ENCODE measurements at regions not wholly inside any gene's neighbourhood (a gene's known extent, or its start where the extent isn't known, plus 50 kb on each side); places are given as distances from the start of the nearest gene placed in this dataset.

DNA sequence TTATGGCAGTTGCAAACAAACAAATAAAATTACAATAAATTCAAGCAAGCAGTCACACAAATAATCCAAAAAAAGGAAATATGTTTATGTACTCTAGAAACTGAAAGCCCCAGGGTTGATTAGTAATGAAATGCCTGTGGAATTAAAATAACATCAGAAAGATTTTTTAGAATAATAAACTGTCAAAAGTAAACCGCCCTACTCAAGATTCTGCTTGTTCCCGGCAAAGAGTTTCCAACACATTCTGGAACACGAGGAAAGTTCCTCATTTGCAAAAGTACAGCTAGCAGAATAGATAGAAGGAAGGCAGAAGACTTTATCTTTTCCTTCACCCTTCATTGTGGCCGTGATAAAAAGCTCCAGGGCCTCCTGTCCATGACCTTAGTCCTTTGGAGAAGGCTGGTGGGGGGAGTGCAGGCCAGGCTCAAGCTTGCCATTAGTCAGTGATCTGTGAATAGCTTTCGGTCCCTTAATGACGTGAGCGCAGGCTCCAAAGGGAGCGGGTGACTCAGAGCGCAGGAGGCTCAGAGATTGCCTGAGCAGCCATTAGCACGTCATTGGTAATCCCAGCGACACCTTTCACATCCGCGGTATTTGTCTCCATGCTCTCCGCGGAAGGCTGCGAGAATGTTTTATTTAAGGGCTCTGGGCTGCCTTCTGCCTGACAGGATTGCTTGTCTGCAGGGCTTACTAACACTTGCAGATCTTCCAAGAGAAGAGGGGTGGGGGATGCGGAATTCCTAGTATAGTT lies 458.3 kb downstream of the METTL15 start:
- no peak for DNase-seq

DNA sequence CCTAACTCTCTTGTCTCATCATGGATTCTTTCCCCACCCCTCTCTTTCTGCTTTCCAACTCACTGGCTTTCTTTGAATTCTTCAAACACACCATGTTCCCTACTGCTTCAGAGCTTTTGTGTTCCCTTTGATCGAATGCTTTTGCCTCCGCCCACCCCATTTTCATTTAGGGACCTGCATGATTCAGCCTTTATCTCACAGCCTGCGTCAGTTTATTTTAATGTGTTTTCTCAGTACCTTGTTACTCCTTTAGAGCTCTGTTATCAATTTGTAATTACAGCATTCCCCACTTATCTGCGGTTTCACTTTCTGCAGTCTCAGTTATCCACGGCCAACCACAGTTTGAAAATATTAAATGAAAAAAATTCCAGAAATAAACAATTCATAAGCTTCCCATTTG lies 451.3 kb downstream of the METTL15 start:
- DNase-seq = no peak

GRCh38 chr11:28547321-28547741 lies 439.1 kb downstream of the METTL15 start:
- DNase-seq = no peak

DNA sequence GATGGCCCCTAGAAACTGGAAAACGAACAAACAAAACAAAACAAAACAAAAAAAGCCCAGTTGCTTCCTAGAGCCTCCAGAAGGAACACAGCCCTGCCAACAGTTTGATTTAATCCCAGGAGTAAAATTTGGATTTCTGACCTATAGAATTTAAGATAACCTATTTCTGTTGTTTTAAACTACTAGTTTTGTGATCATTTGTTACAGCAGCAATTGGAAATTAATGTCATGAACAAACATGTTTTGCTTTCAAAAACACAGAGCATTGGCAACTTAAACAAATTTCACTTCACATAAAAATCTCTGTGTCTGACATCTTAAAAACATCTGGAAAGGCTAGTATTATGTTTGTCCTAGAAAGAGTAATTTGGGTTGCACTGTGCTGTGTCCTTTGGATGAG lies 437.3 kb downstream of the METTL15 start:
- no peak for DNase-seq

- no peak for DNase-seq
Observed at GRCh38 chr11:28542561-28542960, 434.4 kb downstream of the METTL15 start.

GRCh38 chr11:28539239-28540030 lies 431.2 kb downstream of the METTL15 start:
- DNase-seq = no peak

GRCh38 chr11:28537822-28538221 lies 429.6 kb downstream of the METTL15 start:
- no peak for DNase-seq

DNA sequence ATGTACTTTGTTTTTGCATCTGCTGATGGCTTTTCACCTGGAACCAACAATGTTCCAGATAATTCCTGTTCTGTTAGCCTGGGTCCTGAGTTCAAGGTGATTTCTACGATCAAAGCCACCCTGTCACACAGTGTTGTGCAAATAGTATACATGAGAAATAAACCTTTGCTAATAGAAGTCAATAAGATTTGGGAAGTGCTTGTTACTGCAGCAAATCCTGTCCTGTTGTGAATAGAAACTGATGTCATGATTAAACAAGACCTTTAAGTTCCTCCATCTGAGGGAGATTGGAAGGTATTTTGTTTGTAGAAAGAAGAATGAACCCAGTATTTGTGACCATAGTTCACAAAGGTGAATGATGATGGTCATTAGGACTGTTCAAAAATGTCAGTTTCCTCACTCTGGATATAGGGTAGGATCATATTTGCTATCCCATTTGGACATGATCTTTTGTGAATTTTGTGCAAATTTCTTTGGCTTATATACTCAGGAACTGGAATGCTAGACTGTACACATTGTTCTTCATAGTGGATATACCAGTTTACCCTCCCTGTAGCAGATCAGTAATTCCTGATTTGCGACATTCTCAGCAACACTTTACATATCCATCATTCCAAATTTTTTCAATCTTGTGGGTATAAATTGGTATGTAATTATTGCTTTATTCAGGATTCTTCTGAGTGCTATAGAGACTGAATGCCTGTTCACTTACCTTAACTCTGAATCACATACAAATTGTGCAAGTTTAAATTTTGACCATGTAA lies 428.5 kb downstream of the METTL15 start:
- DNase-seq = no peak

- no peak for DNase-seq
Observed at GRCh38 chr11:28535677-28536076, 427.5 kb downstream of the METTL15 start.

DNA sequence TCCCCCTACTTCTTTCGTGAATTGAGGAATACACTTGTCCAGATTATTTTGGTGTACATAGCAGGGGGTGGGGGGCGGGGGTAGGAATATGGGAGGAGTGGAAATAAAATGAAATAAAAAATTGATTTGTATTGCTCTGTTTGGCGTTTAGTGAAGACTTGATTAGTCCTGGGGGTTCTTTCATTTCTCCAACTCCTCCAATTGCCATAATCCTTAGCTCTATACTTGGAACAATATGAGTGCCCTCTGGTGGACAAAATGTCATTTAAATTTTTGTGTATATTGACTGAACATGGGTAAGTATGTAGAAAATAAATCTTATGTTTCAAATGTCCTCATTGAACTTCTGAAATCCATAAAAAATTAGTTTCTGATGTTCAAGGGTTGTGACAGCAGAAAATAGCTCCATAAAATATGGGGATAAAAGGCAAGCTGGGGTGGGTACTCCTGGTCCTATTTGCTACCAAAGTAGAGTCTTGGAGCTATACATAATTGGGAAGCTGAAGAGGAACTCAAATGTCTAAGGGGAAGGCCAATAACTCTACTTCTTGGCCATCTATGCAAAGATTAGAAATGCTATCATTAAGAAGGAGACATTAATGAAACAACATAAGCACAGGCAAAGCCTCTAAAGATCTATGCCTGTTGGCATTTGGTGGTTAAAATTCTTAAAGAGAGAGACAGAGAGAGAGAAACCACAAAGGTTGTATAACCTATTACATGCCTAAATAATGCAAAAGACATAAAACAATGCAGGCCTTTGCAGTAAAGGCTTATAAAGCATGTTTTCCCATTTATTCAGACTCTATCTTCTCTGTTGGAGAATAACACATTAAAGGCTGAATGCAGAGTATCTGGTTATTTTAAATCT lies 421.6 kb downstream of the METTL15 start:
- peak; percentile 12 to 46 for DNase-seq

DNA sequence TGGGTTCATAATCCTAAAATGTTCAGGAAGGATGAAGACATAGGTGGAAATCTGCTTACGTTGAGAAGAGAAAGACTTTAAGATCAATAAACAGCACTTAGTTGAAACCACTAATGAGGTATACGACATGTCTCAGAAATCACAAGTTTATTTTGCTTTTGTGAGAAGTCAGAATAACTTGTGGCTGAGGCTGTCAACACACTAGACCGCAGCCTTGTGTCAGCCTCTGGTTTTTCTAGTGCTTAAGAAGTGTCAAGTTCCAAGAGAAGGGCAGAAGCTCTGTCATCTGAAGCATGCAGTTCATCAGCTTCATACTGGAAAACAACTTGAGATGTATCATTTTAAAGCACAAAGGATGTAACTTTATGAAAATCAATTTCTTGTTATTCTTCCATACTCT lies 420.9 kb downstream of the METTL15 start:
- DNase-seq = no peak

DNA sequence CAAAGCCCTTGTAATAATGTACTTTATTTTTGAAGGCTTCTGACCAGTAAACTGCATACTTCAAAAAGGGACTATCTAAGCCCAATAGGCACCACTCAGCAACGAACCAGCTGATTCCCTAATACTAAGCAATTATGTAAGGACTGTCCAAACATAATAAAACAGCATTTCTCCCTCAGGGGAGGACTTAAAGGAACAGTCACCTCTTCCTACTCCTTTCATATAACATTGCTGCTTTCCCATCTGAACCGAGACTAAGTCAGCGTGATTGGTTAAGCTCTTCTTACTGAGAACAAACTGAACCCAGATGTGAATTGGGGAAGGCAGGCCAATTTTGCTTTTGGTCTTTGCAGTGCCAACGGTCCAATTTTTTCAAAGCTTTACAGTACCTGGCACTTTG lies 420.0 kb downstream of the METTL15 start:
- no peak for DNase-seq

DNA sequence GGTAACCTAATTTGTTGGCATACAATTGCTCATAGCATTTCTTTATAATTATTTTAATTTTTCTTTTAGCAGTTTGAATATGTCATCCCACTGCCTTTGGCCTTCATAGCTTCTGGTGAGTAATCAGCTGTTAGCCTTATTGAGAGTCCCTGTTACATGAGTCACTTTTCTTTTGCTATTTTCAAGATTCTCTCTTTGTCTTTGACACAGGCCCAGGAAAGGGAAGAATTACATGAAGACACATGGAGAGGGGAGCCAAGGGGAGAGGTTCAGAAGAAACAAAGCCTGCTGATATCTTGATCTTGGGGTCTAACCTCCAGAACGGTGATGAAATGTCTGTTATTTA lies 418.2 kb downstream of the METTL15 start:
- no peak for DNase-seq

- DNase-seq = no peak
Observed at GRCh38 chr11:28525636-28526405, 417.6 kb downstream of the METTL15 start.

DNA sequence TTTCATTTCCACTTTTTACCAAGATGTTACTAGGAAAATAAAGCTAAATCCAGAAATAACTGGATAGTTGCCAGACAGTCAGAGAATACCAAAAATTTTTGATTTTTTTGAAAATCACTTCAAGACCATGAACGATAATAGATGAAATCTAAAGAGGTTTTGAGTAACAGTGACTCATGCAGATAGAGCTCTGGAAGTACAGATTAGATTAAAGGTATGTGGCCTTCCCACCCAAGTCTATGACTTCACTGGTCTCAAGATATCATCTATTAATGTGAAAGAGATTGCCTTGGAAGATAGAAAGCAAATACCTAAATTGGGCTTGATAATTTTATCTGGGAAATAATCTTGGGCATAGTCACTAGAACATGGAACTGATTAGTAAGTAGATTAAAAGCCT lies 415.9 kb downstream of the METTL15 start:
- DNase-seq = no peak

DNA sequence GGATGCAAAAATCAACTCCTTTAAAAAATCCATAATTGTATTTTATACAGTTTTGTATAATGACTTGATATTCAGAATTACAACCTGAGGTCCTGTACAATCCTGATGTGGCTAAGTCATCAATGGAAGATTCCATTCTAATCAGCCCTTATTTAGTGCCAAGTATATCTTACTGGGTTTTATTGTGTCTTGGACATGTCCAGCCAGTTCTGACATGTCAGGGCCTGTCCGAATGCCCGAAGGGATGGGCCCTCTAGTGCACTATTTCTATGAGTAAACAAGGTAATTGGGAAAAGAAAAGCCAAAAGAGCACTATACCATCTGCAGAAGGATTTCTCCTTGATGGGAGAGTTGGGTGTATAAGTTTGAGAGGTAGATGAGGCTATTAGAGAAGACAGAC lies 412.9 kb downstream of the METTL15 start:
- DNase-seq = no peak

GRCh38 chr11:28520291-28520690 lies 412.1 kb downstream of the METTL15 start:
- no peak for DNase-seq

DNA sequence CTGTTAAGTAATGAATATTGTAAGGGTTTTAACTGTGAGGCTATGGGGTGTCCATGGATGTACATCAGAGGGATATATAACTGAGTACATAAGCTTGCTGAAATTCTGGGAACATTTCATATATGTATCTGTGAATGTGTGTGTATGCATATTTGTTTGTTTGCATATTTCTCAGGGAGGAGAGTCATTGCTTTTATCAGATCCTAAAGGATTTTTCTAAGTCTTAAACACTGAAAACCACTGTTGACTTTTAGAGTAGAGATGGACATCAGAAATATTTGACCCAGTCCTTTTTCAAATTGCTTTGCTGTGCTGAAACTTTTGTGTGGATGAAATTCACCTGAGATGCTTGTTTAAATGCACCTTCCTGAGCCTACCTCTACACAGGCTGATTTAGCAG lies 410.6 kb downstream of the METTL15 start:
- DNase-seq = no peak

DNA sequence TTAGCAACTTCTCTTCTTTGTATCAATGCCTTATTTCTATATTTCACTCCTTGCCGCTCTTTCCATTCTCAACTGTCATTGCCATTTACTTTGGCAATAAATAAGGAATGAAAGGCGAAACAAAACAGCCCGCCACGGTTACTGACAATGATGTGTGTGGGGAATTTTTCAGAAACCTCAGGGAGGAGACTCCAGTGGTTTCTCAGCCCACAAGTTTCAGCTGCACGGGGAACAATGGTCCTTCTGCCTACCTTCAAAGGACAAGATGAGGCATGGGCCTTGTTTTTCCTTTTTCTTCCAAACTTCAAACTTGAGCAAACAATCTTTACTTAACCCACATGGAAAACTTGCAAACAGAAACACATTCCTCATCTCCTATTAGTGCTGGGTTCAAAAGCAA lies 409.4 kb downstream of the METTL15 start:
- DNase-seq = no peak

GRCh38 chr11:28514391-28514790 lies 406.2 kb downstream of the METTL15 start:
- no peak for DNase-seq

- DNase-seq = no peak
Observed at GRCh38 chr11:28512143-28512756, 404.1 kb downstream of the METTL15 start.

DNA sequence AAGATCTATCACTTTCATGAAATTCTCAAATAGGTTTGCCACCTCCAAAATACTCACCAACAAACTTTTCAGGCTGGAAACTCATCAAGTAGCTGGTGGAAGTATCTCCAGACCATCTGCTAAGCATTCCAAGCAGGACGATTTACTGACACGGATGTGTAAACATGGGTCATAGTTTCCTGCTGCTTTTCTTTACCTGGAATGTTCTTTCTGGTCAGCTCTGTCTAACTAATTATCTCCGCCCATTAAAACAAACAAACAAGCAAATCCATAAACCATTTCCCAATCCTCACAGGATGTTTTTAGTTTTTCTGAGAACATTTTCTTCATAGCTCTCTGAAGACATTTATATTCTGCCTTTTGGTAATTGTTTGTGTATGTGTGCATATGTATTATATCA lies 397.0 kb downstream of the METTL15 start:
- DNase-seq = no peak
